HUES48 (cell line): ENCODE measurements at regions not wholly inside any gene's neighbourhood (a gene's known extent, or its start where the extent isn't known, plus 50 kb on each side); places are given as distances from the start of the nearest gene placed in this dataset.

ENCODE experiments used
- H3K27ac ChIP-seq: one replicate; pipeline ENCODE4 v1.7.0; 2013; ENCODE audit warnings: low read depth, low read length, inconsistent platforms
- H3K27me3 ChIP-seq: 2 replicates; pipeline ENCODE4 v1.6.1; 2013; ENCODE audit warnings: mild to moderate bottlenecking, low read length; ENCODE audit not compliant: control insufficient read depth, insufficient read depth
- H3K36me3 ChIP-seq: 2 replicates; pipeline ENCODE4 v1.6.1; 2013; ENCODE audit warnings: low read length; ENCODE audit not compliant: control insufficient read depth, insufficient read depth
- H3K4me1 ChIP-seq: 2 replicates; pipeline ENCODE4 v1.6.1; 2013; ENCODE audit warnings: mild to moderate bottlenecking, low read length; ENCODE audit not compliant: control insufficient read depth, insufficient read depth
- H3K4me3 ChIP-seq: 2 replicates; pipeline ENCODE4 v1.5.1; 2013; ENCODE audit warnings: mild to moderate bottlenecking, low read depth, low read length
- H3K9ac ChIP-seq: 2 replicates; pipeline ENCODE4 v1.6.1; 2013; ENCODE audit warnings: mild to moderate bottlenecking, low read depth, low read length, moderate library complexity
- H3K9me3 ChIP-seq: 2 replicates; pipeline ENCODE4 v1.6.1; 2013; ENCODE audit warnings: low read length; ENCODE audit not compliant: control insufficient read depth, insufficient read depth

DNA sequence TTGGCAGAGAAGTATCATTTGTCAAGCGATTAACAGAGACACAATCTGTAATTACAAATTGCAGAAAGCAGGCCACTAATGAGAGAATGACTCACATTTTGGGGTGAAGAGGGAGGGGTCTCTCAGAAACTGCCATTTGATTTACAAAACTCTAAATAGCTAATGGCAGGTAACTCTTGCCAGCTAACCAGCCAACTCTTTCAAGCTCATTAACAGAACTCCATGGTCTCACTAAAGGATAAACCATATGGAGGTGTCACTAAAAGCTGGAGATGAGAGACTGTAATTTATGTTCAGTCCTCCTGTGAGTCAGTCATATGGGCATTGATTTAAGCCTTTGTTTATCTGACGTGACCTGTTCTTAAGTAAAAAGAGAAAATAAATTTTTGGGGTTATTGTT is 336.4 kb downstream of the FOXG1 start:
- no peaks in the 10 kb centered on the region for H3K36me3 ChIP-seq

DNA sequence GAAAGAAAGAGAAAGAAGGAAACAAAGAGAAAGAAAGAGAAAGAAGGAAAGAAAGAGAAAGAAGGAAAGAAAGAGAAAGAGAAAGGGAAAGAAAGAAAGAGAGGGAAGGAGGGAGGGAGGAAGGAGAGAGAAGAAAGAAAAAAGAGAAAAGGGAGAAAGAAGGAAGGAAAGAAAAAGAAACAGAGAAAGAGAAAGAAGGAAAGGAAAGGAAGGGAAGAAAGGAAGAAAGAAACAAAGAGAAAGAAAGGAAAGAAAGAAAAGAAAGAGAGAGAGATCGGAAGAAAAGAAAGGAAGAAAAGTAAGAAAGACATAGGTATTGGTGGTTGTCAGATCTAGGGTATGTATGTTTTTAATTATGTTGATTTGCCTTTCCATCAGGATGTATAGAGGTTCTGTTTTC is 342.3 kb downstream of the FOXG1 start:
- Histone ChIP-seq H3K4me1 (no peaks in the 10 kb centered on the region), H3K4me3 (no peak overlapping the region), H3K27me3 (no peaks in the 10 kb centered on the region), H3K27ac (no peak overlapping the region), H3K36me3 (no peaks in the 10 kb centered on the region), H3K9ac (no peak overlapping the region), H3K9me3 (no peaks in the 10 kb centered on the region)

More for the DNA sequence above, 336.4 kb downstream of the FOXG1 start:
- Histone ChIP-seq H3K4me1 (no peaks in the 10 kb centered on the region), H3K4me3 (no peak overlapping the region), H3K9me3 (no peaks in the 10 kb centered on the region), H3K27ac (no peak overlapping the region), H3K27me3 (no peaks in the 10 kb centered on the region), H3K9ac (no peak overlapping the region)

DNA sequence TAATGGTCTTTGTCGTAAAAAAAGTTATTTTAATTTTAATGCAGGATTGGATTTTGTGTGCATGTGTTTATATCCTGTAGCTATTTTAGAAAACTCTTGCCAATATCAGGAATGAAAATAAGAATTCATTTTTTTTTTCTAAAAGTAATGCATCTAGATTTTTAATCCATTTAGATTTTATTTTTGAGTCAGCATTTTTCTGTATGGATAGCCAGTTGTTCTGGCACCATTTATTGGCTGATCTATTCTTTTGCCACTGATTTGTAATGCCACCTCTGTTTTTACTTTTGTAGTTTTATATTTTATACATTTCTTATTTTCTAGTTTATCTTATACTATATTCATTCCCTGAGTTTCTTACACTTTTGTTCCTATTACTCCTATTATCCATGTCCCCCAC is 343.0 kb downstream of the FOXG1 start:
- Histone ChIP-seq H3K9ac (no peak overlapping the region), H3K36me3 (no peaks in the 10 kb centered on the region), H3K27me3 (no peaks in the 10 kb centered on the region), H3K4me3 (no peak overlapping the region), H3K9me3 (no peaks in the 10 kb centered on the region), H3K4me1 (no peaks in the 10 kb centered on the region), H3K27ac (no peak overlapping the region)

DNA sequence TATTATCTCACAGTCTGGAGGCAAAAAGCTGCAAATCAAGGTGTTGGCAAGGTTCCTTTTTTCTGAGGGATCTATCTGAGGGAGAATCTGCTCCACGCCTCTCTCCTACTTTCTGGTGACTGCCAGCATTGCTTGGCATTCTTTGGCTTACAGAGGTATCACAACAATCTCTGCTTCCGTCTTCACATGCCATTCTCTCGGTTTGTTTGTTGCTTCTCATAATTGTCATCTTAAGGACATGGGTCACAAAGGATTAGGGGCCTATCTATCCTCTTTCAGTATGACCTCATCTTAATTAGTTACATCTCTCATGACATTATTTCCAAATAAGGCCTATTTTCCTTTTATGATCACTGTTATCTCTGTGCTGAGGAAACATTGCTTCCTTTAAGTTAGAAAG is 345.0 kb downstream of the FOXG1 start:
- no peak overlapping the region for H3K9ac ChIP-seq
- H3K9me3 ChIP-seq = no peaks in the 10 kb centered on the region
- no peak overlapping the region for H3K27ac ChIP-seq
- H3K4me1 ChIP-seq = no peaks in the 10 kb centered on the region
- H3K4me3 ChIP-seq = no peak overlapping the region
- no peaks in the 10 kb centered on the region for H3K36me3 ChIP-seq
- H3K27me3 ChIP-seq = no peaks in the 10 kb centered on the region

DNA sequence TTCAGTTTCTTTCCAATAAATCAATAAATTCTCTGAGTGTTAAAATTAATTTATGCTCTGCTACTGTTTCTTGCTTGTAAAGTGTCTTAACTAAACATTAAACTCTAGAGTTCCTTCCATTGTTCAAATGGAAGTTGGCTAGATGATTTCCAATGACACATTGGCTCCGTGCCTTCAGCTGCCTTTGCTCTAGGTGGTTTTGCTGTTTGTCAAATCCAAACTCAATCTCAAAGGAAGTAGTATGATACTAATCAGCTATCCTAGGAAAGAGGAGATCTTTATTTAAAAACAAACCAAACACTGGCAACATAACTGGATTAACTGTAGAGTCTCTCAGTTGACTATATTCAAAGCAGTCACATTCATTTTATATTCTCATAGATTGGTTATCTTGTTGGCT is 356.4 kb downstream of the FOXG1 start:
- Histone ChIP-seq H3K4me3 (no peak overlapping the region), H3K27ac (no peak overlapping the region), H3K27me3 (no peaks in the 10 kb centered on the region), H3K9ac (no peak overlapping the region), H3K4me1 (no peaks in the 10 kb centered on the region), H3K36me3 (no peaks in the 10 kb centered on the region), H3K9me3 (no peaks in the 10 kb centered on the region)

DNA sequence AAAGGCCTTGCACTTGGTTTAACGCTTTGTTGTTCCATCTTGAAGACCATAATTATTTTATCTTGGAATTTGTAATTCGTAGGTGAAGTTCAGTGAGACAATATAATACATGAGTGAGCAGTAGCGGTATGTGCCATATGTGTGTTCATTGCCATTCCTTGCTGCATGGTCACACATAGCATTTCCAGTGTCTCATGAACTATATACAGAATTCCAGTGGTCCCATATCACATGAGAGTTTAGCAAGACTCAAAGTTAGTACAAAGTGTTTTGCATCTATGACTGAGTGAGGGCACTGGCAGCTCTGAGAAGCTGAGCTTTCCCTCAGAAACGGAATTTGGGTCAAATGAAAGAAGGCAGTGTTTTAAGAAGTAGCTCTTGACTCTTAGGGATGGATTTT is 359.8 kb downstream of the FOXG1 start:
- no peaks in the 10 kb centered on the region for H3K27me3 ChIP-seq
- H3K4me3 ChIP-seq = no peak overlapping the region
- no peak overlapping the region for H3K9ac ChIP-seq
- H3K27ac ChIP-seq = no peak overlapping the region
- H3K4me1 ChIP-seq = no peaks in the 10 kb centered on the region
- H3K36me3 ChIP-seq = no peaks in the 10 kb centered on the region
- no peaks in the 10 kb centered on the region for H3K9me3 ChIP-seq

DNA sequence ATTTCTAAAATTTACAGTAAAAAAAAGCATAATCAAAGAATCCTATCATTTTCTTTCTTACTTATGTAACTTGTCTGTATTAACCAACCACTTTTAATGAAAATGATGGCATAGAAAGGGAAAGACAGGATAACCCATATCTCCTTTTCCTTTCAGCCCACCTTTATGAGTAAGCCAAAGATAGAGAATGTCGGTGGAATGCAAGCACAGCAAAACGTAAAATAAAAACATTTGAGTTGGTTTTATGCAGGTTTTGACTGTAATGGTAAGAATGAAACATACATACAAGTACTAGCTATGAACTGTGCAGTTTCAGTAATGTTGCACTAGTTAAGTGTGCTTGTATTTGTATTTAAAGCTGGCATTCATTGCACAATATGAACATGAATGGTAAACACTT is 360.3 kb downstream of the FOXG1 start:
- H3K4me3 ChIP-seq = no peak overlapping the region
- no peaks in the 10 kb centered on the region for H3K36me3 ChIP-seq
- no peaks in the 10 kb centered on the region for H3K4me1 ChIP-seq
- no peaks in the 10 kb centered on the region for H3K9me3 ChIP-seq
- no peak overlapping the region for H3K9ac ChIP-seq
- H3K27ac ChIP-seq = no peak overlapping the region
- no peaks in the 10 kb centered on the region for H3K27me3 ChIP-seq

DNA sequence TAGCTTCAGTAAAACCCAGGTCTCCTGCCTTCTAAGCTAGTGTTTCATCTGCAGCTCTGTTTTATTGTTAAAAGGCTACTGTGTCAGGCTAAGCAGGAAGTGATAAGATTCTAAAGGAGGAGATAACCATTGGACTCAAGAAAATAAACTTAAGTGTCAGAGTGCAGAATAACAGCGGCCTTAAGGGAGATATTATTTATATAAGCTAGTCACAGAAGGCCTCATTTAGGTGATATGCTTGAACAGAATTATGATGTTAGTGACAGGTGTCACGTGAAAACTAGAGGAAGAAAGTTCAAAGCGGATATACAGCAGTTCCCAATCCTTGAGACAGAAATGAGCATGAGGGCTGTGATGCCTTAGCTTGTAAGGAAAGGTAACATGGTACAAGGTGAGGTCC is 373.4 kb downstream of the FOXG1 start:
- H3K9ac ChIP-seq = no peak overlapping the region
- no peak overlapping the region for H3K27ac ChIP-seq
- no peaks in the 10 kb centered on the region for H3K9me3 ChIP-seq
- no peaks in the 10 kb centered on the region for H3K4me1 ChIP-seq
- H3K4me3 ChIP-seq = no peak overlapping the region
- no peaks in the 10 kb centered on the region for H3K36me3 ChIP-seq
- no peaks in the 10 kb centered on the region for H3K27me3 ChIP-seq

DNA sequence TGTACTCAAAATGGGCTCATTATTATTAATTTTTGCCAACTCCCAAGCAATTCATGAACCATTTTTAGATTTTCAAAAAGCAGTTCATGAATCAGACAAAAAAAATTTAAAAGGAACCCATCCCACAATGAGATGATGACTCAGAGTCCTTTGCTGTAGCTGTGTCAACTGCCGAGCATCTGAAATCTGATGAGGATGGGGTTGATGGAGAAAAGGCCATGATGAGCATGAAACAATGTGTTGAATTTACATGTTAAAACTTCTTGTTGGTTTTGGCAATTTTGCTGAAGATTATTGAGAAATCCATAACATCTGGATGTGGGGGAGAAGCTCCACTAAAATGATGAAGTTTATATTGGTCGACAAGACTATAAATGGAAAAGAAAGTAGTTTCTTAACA is 378.0 kb downstream of the FOXG1 start:
- H3K9ac ChIP-seq = no peak overlapping the region
- no peak overlapping the region for H3K27ac ChIP-seq
- H3K4me1 ChIP-seq = no peaks in the 10 kb centered on the region
- no peaks in the 10 kb centered on the region for H3K36me3 ChIP-seq
- no peaks in the 10 kb centered on the region; the same call in 1 of the 2 replicates for H3K9me3 ChIP-seq
- H3K27me3 ChIP-seq = no peaks in the 10 kb centered on the region
- no peak overlapping the region for H3K4me3 ChIP-seq

DNA sequence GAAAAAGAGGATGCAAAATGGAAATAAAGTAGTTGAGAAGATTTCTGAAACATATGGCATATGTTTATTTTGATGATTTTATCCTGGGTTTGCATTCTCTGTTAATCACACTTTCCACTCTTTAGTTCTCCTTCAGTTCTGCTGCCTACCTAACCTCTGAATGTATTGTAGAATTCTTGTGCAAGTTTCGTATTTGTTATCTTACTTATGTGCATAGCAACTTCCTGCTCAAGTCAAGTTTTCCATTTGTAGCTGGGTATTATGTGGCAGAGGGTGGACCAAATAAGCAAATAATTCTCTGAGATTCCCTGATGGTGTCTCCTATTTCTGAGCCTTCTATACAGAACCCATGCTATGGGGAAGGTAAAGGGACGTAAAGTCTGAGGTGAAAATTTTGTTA is 381.6 kb downstream of the FOXG1 start:
- H3K4me3 ChIP-seq = no peak overlapping the region
- no peaks in the 10 kb centered on the region for H3K36me3 ChIP-seq
- H3K27ac ChIP-seq = no peak overlapping the region
- no peak overlapping the region for H3K9ac ChIP-seq
- H3K4me1 ChIP-seq = no peaks in the 10 kb centered on the region
- H3K9me3 ChIP-seq = peaks cover 10% of the 10 kb centered on the region; the same call in 1 of the 2 replicates
- no peaks in the 10 kb centered on the region for H3K27me3 ChIP-seq

DNA sequence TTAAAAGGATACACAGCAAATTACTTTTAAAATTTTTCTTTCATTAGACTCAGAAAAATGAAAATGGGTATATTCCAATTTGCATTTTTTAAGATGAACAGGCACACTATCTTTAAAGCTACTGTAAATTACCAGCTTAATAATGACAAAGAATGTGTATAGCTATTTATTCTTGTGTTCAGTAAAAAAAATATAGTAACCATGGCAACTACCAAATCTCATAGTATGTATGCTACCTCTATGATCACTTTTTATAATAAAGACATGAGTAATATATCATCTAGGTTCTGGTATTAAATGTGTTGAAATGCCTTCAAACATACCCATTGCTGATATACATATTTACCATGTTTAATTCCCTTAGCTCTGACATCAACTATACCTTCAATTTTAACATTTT is 383.2 kb downstream of the FOXG1 start:
- no peaks in the 10 kb centered on the region for H3K4me1 ChIP-seq
- no peaks in the 10 kb centered on the region for H3K36me3 ChIP-seq
- H3K9me3 ChIP-seq = peaks cover 10% of the 10 kb centered on the region; the same call in 1 of the 2 replicates
- H3K27me3 ChIP-seq = no peaks in the 10 kb centered on the region
- H3K9ac ChIP-seq = no peak overlapping the region
- no peak overlapping the region for H3K4me3 ChIP-seq
- no peak overlapping the region for H3K27ac ChIP-seq

DNA sequence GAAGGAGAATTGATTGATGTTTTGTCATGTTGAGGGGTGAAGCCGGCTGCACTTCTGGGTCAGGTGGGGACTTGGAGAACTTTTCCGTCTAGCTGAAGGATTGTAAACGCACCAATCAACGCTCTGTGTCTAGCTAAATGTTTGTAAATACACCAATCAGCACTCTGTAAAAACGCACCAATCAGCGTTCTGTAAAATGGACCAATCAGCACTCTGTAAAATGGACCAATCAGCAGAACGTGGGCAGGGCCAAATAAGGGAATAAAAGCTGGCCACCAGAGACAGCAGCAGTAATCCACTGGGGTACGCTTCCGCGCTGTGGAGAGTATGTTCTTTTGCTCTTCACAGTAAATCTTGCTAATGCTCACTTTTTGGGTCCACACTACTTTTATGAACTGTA is 384.1 kb downstream of the FOXG1 start:
- Histone ChIP-seq H3K36me3 (no peaks in the 10 kb centered on the region), H3K9ac (no peak overlapping the region), H3K27ac (no peak overlapping the region), H3K4me1 (no peaks in the 10 kb centered on the region), H3K4me3 (no peak overlapping the region), H3K27me3 (no peaks in the 10 kb centered on the region), H3K9me3 (peaks cover 10% of the 10 kb centered on the region; the same call in 1 of the 2 replicates)
